ENCODE measurements at regions not wholly inside any gene's neighbourhood (a gene's known extent, or its start where the extent isn't known, plus 50 kb on each side); places are given as distances from the start of the nearest gene placed in this dataset.

DNA sequence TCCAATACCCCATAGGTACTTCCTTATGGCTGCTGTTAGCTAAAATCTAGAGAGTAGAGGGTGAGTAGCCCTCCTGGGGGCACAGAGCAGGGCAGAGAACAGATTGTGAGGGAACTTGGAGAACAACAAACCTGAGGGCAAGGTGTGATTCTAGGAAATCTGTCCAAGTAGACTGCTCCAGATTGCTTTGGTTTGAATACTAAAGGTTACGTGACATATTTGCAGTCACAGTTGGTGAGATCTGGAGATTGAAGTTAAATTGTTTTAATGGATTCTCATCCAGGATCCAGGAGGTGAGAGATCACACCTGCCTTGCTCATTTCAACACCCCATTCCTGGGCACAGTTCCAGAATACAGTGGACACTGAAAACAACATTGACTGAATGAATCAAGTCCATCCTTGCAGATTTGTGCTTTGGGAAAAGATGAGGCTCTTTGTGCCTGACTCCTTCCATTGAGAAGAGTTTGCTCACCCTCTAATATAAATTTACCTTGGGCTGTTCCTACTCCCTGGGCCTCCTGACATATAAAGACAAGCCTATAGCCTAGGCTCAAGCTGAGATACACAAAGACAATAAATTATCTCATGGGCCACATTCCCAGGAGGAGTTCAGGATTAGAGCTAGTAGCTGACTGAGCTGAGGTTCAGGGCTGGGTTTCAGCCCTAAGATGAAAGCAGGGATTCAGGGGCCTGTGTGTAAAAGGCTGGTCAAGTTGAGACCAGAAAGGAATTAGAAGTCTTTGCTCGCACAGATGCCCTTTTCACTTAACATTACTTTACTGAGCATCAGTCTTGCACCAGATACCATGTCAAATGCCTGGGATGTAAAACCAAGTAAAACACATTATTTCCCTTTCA lies 400.9 kb upstream of the MCTP2 start:
- TF ChIP-seq POLR2AphosphoS5 (IDR thresholded peaks at IDR 0.05; ENCODE audit: low read depth, low read length) (no peak), TAF1 (IDR thresholded peaks at IDR 0.05; ENCODE audit: borderline replicate concordance, insufficient read depth, low read length) (no peak), FOXP2 (optimal IDR thresholded peaks at IDR 0.05; ENCODE audit: borderline replicate concordance, extremely low read depth, extremely low read length, insufficient read depth) (no peak)
- TF ChIP-seq, protein P1, sequence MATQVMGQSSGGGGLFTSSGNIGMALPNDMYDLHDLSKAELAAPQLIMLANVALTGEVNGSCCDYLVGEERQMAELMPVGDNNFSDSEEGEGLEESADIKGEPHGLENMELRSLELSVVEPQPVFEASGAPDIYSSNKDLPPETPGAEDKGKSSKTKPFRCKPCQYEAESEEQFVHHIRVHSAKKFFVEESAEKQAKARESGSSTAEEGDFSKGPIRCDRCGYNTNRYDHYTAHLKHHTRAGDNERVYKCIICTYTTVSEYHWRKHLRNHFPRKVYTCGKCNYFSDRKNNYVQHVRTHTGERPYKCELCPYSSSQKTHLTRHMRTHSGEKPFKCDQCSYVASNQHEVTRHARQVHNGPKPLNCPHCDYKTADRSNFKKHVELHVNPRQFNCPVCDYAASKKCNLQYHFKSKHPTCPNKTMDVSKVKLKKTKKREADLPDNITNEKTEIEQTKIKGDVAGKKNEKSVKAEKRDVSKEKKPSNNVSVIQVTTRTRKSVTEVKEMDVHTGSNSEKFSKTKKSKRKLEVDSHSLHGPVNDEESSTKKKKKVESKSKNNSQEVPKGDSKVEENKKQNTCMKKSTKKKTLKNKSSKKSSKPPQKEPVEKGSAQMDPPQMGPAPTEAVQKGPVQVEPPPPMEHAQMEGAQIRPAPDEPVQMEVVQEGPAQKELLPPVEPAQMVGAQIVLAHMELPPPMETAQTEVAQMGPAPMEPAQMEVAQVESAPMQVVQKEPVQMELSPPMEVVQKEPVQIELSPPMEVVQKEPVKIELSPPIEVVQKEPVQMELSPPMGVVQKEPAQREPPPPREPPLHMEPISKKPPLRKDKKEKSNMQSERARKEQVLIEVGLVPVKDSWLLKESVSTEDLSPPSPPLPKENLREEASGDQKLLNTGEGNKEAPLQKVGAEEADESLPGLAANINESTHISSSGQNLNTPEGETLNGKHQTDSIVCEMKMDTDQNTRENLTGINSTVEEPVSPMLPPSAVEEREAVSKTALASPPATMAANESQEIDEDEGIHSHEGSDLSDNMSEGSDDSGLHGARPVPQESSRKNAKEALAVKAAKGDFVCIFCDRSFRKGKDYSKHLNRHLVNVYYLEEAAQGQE (IDR thresholded peaks at IDR 0.05; ENCODE audit: insufficient read depth in 1 of 2, low read depth in 2 of 2, low read length in 2 of 2), result no peak

Data from PFSK-1 (cell line).